Activated CD4-positive, alpha-beta T cell treated with anti-CD3 and anti-CD28 coated beads, Interleukin-2, Interleukin-6, amounts not matched to agents 100 ng/mL and 50 ng/mL, durations not matched to agents 16 hours and 8 hours (primary cell): ENCODE measurements at regions not wholly inside any gene's neighbourhood (a gene's known extent, or its start where the extent isn't known, plus 50 kb on each side); places are given as distances from the start of the nearest gene placed in this dataset.
"Not testable (repeated sequence)": the region's sequence is repeated elsewhere in the genome, so short reads cannot be mapped to it uniquely, and the experiment has no call there.

Experiments used
- DNase-seq: peaks from one replicate; pipeline ENCODE4 v3.0.0-alpha.2; 2020

GRCh38 chr13:44778761-44779484, 202.8 kb upstream of the TSC22D1 start:
- DNase-seq, result no peak

DNA sequence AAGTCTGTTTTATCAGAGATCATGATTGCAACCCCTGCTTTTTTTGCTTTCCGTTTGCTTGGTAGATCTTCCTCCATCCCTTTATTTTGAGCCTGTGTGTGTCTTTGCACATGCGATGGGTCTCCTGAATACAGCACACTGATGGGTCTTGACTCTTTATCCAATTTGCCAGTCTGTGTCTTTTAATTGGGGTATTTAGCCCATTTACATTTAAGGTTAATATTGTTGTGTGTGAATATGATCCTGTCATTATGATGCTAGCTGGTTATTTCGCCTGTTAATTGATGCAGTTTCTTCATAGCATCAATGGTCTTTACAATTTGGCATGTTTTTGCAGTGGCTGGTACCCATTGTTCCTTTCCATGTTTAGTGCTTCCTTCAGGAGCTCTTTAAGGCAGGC, 199.2 kb upstream of the TSC22D1 start:
- not testable (repeated sequence) for DNase-seq

DNA sequence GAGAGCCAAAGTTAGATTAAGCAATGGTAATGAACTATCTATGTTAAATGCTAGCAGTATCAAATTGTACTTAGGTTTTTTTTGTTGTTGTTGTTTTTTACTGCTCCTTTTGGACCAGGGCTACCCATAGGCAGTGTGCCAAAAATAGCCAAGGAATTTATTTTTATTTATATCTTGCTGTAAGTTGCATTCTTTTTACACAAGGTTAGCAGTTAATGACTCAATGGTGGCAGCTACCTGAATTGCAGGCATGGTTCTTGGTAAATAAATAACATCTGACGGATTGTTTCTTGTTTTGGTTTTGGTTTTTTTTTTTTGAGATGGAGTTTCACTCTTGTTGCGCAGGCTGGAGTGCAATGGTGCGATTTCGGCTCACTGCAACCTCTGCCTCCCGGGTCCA, 194.8 kb upstream of the TSC22D1 start:
- DNase-seq, result no peak

- DNase-seq, result no peak
Measured at GRCh38 chr13:44769686-44770085, 193.6 kb upstream of the TSC22D1 start.

GRCh38 chr13:44768775-44769581, 192.8 kb upstream of the TSC22D1 start:
- DNase-seq, result peak; percentile 53

GRCh38 chr13:44768239-44768638, 192.1 kb upstream of the TSC22D1 start:
- DNase-seq, result peak; percentile 64

DNA sequence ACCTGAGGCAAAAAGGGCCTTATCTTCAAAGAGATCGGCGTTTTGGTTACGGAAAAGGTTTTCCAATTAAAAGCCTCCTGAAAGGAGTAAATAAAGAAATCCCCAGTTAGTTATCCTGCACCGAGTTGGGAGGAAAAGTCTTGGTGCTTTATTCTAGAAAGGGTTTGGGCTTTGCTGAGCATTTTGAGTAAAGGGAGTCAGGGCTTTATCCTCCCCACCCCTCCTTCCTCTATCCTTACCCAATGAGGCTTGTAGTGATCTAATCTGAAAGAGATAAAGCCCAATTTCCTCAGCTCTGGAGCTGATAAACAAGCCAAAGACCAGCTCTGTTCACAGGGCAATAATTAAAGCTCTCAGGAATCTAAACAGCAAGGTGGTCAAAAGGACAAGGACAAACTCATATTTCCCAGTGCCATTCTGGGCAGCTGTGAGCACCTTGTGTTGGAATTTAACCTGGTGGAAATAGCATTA, 188.9 kb upstream of the TSC22D1 start:
- no peak for DNase-seq

DNA sequence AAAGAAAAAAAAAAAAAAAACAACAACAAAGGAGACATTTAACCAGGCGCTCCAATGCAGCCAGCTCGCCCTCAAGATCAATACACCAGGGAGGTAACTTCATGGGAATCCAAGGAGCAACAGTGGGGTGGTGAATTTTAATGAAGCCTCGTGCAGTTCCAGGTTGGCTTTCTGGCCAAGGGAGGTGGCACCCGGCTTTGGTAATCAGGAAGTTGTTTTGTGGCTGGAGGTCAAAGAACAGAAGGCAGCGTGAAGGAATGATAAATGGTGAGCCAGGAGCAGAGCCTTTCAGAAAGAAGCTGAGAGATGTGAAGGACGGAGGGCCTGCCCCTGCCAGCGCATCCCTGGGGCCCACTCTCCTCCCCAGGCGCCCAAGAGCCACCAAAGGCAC, 188.2 kb upstream of the TSC22D1 start:
- no peak for DNase-seq

GRCh38 chr13:44763615-44764301, 187.6 kb upstream of the TSC22D1 start:
- DNase-seq, result no peak

GRCh38 chr13:44762911-44763310, 186.8 kb upstream of the TSC22D1 start:
- DNase-seq, result no peak

- DNase-seq, result no peak
Measured at GRCh38 chr13:44760434-44760833, 184.3 kb upstream of the TSC22D1 start.

GRCh38 chr13:44759384-44760360, 183.5 kb upstream of the TSC22D1 start:
- no peak for DNase-seq

- peak; percentile 26 for DNase-seq
Measured at GRCh38 chr13:44758630-44759383, 182.7 kb upstream of the TSC22D1 start.

DNA sequence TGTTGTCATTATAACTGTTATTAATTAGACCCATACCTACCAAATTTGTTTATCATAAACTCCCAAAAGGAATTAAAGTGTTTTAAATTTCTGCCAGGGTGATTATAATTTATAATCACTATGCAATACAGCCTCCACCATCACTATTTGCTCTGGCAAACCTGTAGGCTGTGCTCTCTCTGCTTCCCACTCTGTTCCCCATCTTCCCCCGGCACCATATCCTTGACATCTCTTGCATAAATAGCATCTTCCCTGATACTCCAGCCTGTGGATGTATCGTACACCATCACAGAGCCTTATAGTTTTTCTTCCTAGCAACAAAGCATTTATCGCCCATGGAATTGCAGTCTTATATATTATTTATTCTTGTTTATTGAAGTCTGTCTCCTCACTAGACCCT, 181.5 kb upstream of the TSC22D1 start:
- no peak for DNase-seq

DNA sequence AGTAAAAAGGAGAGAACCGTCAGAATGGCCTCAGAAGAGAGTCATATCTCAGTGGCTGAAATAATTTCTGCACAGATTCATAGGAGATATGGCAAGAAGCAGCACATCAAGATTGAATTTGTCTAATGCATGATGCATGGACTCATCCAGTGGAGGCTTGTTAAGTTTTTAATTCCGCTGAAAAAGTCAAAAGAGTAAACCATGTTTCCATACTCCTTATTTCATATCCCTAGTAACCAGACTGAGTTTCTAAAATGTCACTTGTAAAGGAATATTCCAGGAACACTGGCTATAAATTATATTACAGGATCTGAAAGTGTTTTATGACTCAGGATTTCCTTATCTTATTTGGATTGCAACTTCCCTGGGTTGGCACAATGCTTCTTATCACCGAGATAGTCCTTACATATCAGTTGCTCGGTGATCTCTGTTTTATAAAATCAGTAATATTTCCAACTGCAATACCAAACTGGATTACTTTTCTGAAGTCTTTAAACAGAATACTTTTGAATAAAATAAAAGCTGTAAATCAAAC, 180.2 kb upstream of the TSC22D1 start:
- no peak for DNase-seq

- no peak for DNase-seq
Measured at GRCh38 chr13:44755872-44756271, 179.7 kb upstream of the TSC22D1 start.

DNA sequence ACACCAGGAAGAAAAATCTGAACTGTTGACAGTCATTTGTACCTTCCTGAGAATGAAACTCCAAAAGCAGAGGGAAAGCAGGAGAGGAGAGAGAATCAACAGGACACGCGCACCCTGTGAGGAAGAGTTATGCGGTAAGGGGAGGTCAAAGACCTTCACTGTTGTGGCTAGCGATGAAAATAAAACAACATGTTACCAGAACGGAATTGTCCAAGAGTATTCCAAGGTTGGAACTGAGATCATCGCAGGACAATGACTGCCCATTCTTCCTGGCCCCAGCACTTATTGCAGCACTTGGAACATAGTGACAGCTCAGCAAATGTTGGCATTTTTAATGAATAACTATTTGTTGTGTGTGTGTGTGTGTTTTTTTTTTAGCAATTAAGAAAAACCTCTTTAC, 176.0 kb upstream of the TSC22D1 start:
- DNase-seq, result no peak

DNA sequence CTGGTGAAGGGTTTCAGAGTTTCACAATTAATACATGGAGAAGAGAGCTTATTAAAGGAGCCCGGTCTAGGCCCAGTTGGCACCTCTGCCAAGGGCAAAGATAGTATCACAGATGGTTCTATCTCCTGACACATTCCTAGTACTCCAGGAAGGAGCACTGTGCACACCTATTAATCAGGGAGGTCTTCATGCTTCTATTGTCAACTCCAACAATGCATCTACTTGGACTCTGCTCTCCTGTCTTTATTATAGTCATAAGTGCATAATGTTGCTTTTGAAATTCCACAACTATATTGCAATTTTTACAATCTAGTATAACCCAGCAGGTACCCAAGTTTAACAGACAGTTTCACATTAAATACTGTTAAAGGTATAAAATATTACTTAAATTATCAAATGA, 174.5 kb upstream of the TSC22D1 start:
- DNase-seq, result no peak

DNA sequence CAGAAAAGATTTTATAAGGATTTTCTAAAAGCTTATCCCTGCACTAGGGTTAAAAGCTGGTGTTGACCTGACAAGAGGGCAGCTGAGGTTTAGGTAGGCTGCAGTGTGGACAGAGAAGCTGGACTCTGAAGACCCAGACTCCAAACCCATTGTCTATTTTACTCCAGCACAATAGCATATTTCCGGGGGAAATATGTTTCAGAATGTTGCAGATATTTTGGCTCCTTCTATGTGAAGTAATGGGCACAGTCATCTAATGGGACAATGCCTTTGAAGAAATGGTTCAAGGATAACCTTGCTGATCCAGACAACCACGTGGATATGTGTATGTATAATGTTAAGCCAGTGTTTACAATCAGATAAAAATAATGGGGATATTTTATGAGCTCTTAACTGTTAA, 173.8 kb upstream of the TSC22D1 start:
- DNase-seq, result no peak

DNA sequence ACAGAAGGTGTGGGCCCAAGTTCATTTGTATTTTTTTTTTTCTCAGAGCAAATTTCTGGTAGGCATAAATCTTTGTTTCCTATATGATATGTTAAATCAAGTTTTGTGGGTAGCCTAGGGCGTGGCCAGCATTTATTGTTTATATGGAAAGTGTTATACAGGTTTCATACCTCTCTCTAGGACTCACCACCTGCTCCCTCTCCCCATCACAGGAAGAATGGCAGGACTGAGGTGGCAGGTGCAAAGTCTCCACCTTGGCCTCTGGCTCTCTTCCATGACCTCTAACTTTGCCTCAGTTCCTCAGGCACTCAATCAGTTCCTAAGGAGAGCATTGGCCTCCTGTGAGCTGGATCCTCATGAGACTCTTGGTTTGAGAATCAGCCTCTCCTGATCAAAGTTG, 172.3 kb upstream of the TSC22D1 start:
- no peak for DNase-seq

DNA sequence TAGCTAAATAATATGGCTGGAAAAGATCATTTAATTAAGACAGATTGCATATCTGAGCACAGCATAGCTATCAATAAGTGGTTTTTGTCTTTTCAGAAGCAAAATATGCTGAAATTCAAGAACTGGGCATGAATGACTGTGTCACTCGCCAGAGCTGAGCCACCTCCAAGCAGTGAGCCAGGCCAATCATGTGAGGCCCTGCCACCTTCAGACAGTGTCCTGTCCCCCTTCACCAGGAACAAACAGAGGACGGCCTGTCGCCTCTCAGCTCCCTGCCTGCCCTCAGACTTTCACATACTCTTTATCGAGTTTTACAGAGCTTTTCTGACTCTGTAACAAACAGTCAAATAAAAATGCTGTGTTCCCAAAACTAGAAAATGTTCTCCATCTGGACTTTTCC, 171.0 kb upstream of the TSC22D1 start:
- DNase-seq, result no peak
